ENCODE measurements at regions not wholly inside any gene's neighbourhood (a gene's known extent, or its start where the extent isn't known, plus 50 kb on each side); places are given as distances from the start of the nearest gene placed in this dataset.

DNA sequence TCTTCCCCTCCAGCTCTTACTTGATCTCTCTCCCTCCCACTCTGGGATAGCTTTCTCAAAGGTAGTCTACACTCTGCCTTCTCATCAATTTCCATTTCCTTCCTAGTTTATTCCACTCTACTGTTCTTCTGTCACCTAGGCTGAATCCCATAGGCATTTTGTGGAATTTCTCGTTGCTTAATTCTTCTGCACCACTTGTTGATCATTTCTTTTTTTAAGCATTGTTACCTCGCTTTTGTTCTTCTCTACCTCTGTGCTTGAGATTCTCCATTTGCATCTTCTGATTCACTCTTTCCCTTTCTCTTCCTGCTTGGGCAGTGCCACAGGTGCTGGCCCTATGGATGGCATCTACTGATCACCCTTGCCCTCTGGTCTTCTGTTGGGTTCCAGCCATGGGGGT lies 567.2 kb downstream of the CDH26 start:
- TF ChIP-seq CTCF (IDR thresholded peaks at IDR 0.05), result no peak
- no peak for TF ChIP-seq TCF7L2 (IDR thresholded peaks at IDR 0.05; ENCODE audit: low read depth, low read length)
- TF ChIP-seq POLR2AphosphoS5 (IDR thresholded peaks at IDR 0.05; ENCODE audit: low read depth, low read length), result no peak

Measured in Panc1 (cell line).